ENCODE measurements at regions not wholly inside any gene's neighbourhood (a gene's known extent, or its start where the extent isn't known, plus 50 kb on each side); places are given as distances from the start of the nearest gene placed in this dataset.
A peak's percentile ranks its signal among the peaks of the same experiment; 100 is the strongest.

DNA sequence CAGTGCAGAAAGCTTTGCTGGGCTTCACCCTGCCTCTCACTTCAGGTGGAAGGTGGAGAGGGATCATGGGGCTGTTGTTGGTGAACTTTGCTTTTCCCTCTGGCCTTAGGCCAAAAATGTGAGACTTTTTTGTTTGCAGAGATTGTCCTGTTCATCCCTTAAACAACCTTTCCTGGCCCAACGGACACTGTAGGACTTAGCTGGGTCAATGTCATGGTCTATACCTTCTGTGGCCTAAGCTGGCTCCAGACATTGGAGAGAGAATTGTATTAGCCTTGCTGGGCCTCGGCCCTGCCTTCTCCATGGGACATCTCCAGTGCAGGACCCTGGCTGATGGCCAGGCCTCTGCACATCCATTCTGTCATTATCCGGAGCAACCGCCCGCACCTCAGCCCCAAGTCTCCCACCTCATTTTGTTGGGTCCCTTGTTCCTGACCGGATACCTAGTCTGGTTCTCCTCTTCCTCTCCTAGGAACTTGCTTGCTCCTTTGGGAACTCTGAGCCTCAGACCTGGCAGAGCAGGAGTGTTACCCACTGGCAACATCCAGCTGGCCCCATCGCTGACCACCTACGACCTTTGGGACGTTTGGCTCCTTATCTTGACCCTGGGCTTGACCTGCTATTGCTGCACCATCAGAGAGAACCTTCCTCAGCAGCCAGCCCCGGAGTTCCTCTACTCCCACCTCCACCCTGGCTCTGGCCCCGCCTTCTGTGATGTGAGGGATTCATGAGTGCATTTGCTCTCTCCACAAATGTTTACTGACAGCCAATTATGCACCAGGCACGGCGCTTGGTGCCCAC, 128.2 kb downstream of the BANF2 start:
- Histone ChIP-seq H3K4me2 (ENCODE audit: low read length) (no peak overlapping the region), H3K4me3 (ENCODE audit: low read length) (no peak overlapping the region), H3K79me2 (ENCODE audit: low read length) (no peaks in the 10 kb centered on the region), H3K27ac (ENCODE audit: low read length) (no peak overlapping the region), H3K9me3 (ENCODE audit: insufficient read depth, low read length) (no peaks in the 10 kb centered on the region), H3K9ac (ENCODE audit: low read length) (no peak overlapping the region), H2AFZ (ENCODE audit: low read depth, low read length) (no peak overlapping the region), H4K20me1 (ENCODE audit: insufficient read depth, low read length) (0 out of 2 replicates have a peak, but pooled peaks cover 6% of the 10 kb centered on the region), H3K27me3 (ENCODE audit: low read depth, low read length) (peaks cover 48% of the 10 kb centered on the region), H3K36me3 (replicated peaks; ENCODE audit: low read depth, low read length) (no peaks in the 10 kb centered on the region), H3K4me1 (ENCODE audit: low read length) (peaks cover 26% of the 10 kb centered on the region)
- TF ChIP-seq EZH2phosphoT487 (IDR thresholded peaks at IDR 0.05; ENCODE audit: low read depth): no peak
- TF ChIP-seq, protein P1, sequence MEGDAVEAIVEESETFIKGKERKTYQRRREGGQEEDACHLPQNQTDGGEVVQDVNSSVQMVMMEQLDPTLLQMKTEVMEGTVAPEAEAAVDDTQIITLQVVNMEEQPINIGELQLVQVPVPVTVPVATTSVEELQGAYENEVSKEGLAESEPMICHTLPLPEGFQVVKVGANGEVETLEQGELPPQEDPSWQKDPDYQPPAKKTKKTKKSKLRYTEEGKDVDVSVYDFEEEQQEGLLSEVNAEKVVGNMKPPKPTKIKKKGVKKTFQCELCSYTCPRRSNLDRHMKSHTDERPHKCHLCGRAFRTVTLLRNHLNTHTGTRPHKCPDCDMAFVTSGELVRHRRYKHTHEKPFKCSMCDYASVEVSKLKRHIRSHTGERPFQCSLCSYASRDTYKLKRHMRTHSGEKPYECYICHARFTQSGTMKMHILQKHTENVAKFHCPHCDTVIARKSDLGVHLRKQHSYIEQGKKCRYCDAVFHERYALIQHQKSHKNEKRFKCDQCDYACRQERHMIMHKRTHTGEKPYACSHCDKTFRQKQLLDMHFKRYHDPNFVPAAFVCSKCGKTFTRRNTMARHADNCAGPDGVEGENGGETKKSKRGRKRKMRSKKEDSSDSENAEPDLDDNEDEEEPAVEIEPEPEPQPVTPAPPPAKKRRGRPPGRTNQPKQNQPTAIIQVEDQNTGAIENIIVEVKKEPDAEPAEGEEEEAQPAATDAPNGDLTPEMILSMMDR (IDR thresholded peaks at IDR 0.05; ENCODE audit: low read depth, low read length): no peak

DNA sequence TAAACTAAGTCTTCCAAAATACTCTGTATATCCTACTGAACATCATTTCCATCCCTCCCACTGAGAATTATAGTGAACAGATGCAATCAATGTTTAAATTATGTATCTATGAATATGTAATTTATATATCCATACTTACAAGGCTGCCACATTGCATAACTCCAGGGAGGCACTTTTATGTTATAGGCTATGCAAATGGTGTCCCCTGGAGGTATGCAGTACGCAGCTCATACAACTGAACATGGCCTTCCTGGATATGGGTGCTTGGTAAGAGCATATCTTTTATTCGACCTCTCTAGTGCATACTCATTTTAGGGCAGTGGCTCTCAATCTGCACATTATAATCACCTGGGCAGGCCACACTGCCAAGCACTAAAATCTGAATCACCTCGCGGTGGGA, 127.3 kb downstream of the BANF2 start:
- no peak for TF ChIP-seq EZH2phosphoT487 (IDR thresholded peaks at IDR 0.05; ENCODE audit: low read depth)
- TF ChIP-seq, protein P1 (IDR thresholded peaks at IDR 0.05; ENCODE audit: low read depth, low read length): no peak
- Histone ChIP-seq H4K20me1 (ENCODE audit: insufficient read depth, low read length) (0 out of 2 replicates have a peak, but pooled peaks cover 6% of the 10 kb centered on the region), H2AFZ (ENCODE audit: low read depth, low read length) (no peak overlapping the region), H3K4me1 (ENCODE audit: low read length) (peaks cover 26% of the 10 kb centered on the region), H3K4me2 (ENCODE audit: low read length) (no peak overlapping the region), H3K79me2 (ENCODE audit: low read length) (no peaks in the 10 kb centered on the region), H3K27me3 (ENCODE audit: low read depth, low read length) (peaks cover 48% of the 10 kb centered on the region), H3K4me3 (ENCODE audit: low read length) (no peak overlapping the region), H3K9me3 (ENCODE audit: insufficient read depth, low read length) (no peaks in the 10 kb centered on the region), H3K9ac (ENCODE audit: low read length) (no peak overlapping the region), H3K27ac (ENCODE audit: low read length) (no peak overlapping the region), H3K36me3 (replicated peaks; ENCODE audit: low read depth, low read length) (no peaks in the 10 kb centered on the region)

DNA sequence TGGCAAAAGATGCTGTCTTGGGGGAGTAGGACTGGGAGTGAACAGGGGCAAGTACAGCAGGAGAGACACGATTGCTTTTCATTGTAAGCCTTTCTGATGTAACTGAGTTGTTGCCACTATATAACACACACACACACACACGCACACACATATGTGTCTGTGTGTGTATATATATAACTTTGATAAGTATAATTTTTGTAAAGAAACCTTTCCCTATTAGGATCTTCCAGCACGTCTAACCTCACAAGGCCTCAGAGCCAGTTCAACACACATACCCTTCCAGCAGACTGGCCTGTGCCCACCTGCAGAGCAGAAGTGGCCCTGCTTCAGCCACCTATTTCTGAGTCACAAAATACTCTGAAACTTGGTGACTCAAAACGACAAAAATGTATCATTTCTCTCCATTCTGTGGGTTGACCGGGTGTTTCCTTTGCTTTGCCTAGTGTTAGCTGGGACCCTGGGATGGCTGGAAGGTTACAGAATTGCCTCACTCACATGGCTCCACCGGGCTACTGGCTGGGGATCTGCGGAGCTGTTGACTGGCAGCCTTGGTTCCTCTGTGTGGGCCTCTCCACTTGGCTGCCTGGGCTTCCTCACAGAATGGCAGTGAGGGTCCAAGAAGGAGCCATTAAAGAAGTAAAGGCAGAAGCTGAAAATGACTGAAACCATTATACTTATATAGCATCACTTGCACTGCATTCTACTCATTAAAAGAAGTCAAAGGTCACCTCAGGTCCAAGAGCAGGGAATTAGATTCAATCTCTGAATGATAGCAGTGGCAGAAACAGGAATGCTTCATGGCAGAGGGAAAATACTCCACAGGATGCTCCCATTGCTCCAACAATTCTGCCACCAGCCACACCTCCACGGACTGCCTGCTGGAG, 126.4 kb downstream of the BANF2 start:
- H3K4me1 ChIP-seq (ENCODE audit: low read length): peaks cover 26% of the 10 kb centered on the region
- H3K9me3 ChIP-seq (ENCODE audit: insufficient read depth, low read length): no peaks in the 10 kb centered on the region
- 0 out of 2 replicates have a peak, but pooled peaks cover 6% of the 10 kb centered on the region for H4K20me1 ChIP-seq (ENCODE audit: insufficient read depth, low read length)
- H2AFZ ChIP-seq (ENCODE audit: low read depth, low read length): no peak overlapping the region
- peaks cover 41% of the 10 kb centered on the region for H3K27me3 ChIP-seq (ENCODE audit: low read depth, low read length)
- TF ChIP-seq EZH2phosphoT487 (IDR thresholded peaks at IDR 0.05; ENCODE audit: low read depth): peak; percentile 57; the same call in 1 of the 2 replicates
- TF ChIP-seq, protein P1 (IDR thresholded peaks at IDR 0.05; ENCODE audit: low read depth, low read length): no peak
- H3K36me3 ChIP-seq (replicated peaks; ENCODE audit: low read depth, low read length): no peaks in the 10 kb centered on the region
- H3K9ac ChIP-seq (ENCODE audit: low read length): peak overlapping the region; percentile 2; the same call in 1 of the 2 replicates
- peak overlapping the region; percentile 32 for H3K4me3 ChIP-seq (ENCODE audit: low read length)
- peak overlapping the region; percentile 70 for H3K4me2 ChIP-seq (ENCODE audit: low read length)
- H3K27ac ChIP-seq (ENCODE audit: low read length): peak overlapping the region; percentile 27
- no peaks in the 10 kb centered on the region for H3K79me2 ChIP-seq (ENCODE audit: low read length)
